ENCODE measurements at regions not wholly inside any gene's neighbourhood (a gene's known extent, or its start where the extent isn't known, plus 50 kb on each side); places are given as distances from the start of the nearest gene placed in this dataset.

GRCh38 chr5:12777342-12777741 is 873.1 kb upstream of the CTNND2 start (continued):
- no peak for TF ChIP-seq ZNF518A (tag by site-specific recombination; conservative IDR thresholded peaks at IDR 0.05; ENCODE audit: low read depth)

- ChIA-PET CTCF (no interaction called here), POLR2A (no interaction called here)
- H3K4me3 ChIP-seq (ENCODE audit: low read depth, low read length), result no peak overlapping the region
- TF ChIP-seq ZNF157 (tag by site-specific recombination; IDR thresholded peaks at IDR 0.05) (no peak), ZBTB48 (tag by site-specific recombination; IDR thresholded peaks at IDR 0.05) (no peak), KLF9 (tag by site-specific recombination; IDR thresholded peaks at IDR 0.05; ENCODE audit: low read depth) (no peak), ZXDB (tag by site-specific recombination; IDR thresholded peaks at IDR 0.05) (no peak), IKZF3 (tag by site-specific recombination; IDR thresholded peaks at IDR 0.05) (no peak)
- no peaks in the 10 kb centered on the region for H3K4me1 ChIP-seq (ENCODE audit: control insufficient read depth, insufficient read depth, low read length)
- no peak overlapping the region for H3K27ac ChIP-seq (ENCODE audit: extremely low read depth, low read depth, low read length)
- H3K9me3 ChIP-seq (ENCODE audit: control insufficient read depth, insufficient read depth, low read depth, low read length), result no peaks in the 10 kb centered on the region
- no peaks in the 10 kb centered on the region for H3K36me3 ChIP-seq (ENCODE audit: control insufficient read depth in 2 of 2, insufficient read depth in 1 of 2, low read length in 2 of 2)
Observed at GRCh38 chr5:12772276-12772675, 868.0 kb upstream of the CTNND2 start.

- ChIA-PET POLR2A (no interaction called here), CTCF (no interaction called here)
- no peaks in the 10 kb centered on the region for H3K4me1 ChIP-seq (ENCODE audit: control insufficient read depth, insufficient read depth, low read length)
- no peaks in the 10 kb centered on the region for H3K9me3 ChIP-seq (ENCODE audit: control insufficient read depth, insufficient read depth, low read depth, low read length)
- no peak overlapping the region for H3K4me3 ChIP-seq (ENCODE audit: low read depth, low read length)
- TF ChIP-seq ZNF548 (tag by site-specific recombination; IDR thresholded peaks at IDR 0.05), result no peak
- no peak for TF ChIP-seq ZNF18 (tag by site-specific recombination; IDR thresholded peaks at IDR 0.05)
- no peak for TF ChIP-seq ZNF488 (tag by site-specific recombination; IDR thresholded peaks at IDR 0.05)
- TF ChIP-seq ZNF501 (tag by site-specific recombination; IDR thresholded peaks at IDR 0.05), result no peak
- no peak for TF ChIP-seq ZNF146 (tag by site-specific recombination; IDR thresholded peaks at IDR 0.05)
- TF ChIP-seq HOXA7 (CRISPR knock-in tag; IDR thresholded peaks at IDR 0.05; ENCODE audit: borderline replicate concordance), result no peak
- TF ChIP-seq ZNF10 (tag by site-specific recombination; IDR thresholded peaks at IDR 0.05), result no peak
- no peak for TF ChIP-seq ZNF585B (tag by site-specific recombination; IDR thresholded peaks at IDR 0.05)
- TF ChIP-seq ZNF214 (tag by site-specific recombination; IDR thresholded peaks at IDR 0.05; ENCODE audit: borderline replicate concordance), result no peak
- TF ChIP-seq ZNF112 (tag by site-specific recombination; IDR thresholded peaks at IDR 0.05), result no peak
- TF ChIP-seq ZNF202 (tag by site-specific recombination; IDR thresholded peaks at IDR 0.05; ENCODE audit: borderline replicate concordance), result no peak
- no peak overlapping the region for H3K27ac ChIP-seq (ENCODE audit: extremely low read depth, low read depth, low read length)
- H3K36me3 ChIP-seq (ENCODE audit: control insufficient read depth in 2 of 2, insufficient read depth in 1 of 2, low read length in 2 of 2), result no peaks in the 10 kb centered on the region
Observed at GRCh38 chr5:12759377-12759776, 855.1 kb upstream of the CTNND2 start.
